Naive thymus-derived CD4-positive, alpha-beta T cell (primary cell): ENCODE measurements at regions not wholly inside any gene's neighbourhood (a gene's known extent, or its start where the extent isn't known, plus 50 kb on each side); places are given as distances from the start of the nearest gene placed in this dataset.
"Not testable (repeated sequence)": the region's sequence is repeated elsewhere in the genome, so short reads cannot be mapped to it uniquely, and the experiment has no call there.

Experiments used
- ATAC-seq: fragments of 150-1000 bp; cut with Tn5 transposase; 2 replicates; pipeline ENCODE4 v1.10.0; 2021; ENCODE audit warnings: mild to moderate bottlenecking, moderate library complexity
- CTCF ChIA-PET: fragments of 350-600 bp; sonication (Branson Sonifier 250); formaldehyde crosslinking; loops from one replicate; lab custom pipeline; 2021; ENCODE audit warnings: antibody characterized with exemption; lab: Charles Lee
- POLR2A ChIA-PET: fragments of 350-600 bp; sonication (Branson Sonifier 250); formaldehyde crosslinking; loops from one replicate; lab custom pipeline; 2021; ENCODE audit warnings: antibody characterized with exemption, inconsistent platforms; lab: Charles Lee
- DNase-seq, 9 donors: peaks; one replicate each; pipeline versions ENCODE4 v3.0.0 to v3.0.0-alpha.2; 2020 to 2022; ENCODE audit warnings: mixed read lengths in 1 of 9
- H3K27ac ChIP-seq: one replicate; pipeline ENCODE4 v1.7.0; 2013; ENCODE audit warnings: mild to moderate bottlenecking, low read depth, low read length, moderate library complexity
- H3K27me3 ChIP-seq, 2 donors: one replicate each; pipeline ENCODE4 v1.7.0; 2013; ENCODE audit warnings: low read length in 2 of 2, mild to moderate bottlenecking in 2 of 2, moderate library complexity in 2 of 2; ENCODE audit not compliant: control insufficient read depth in 2 of 2, insufficient read depth in 2 of 2
- H3K36me3 ChIP-seq, 3 experiments: 1 replicate in 2 of 3; 2 replicates in 1 of 3; pipeline ENCODE4 v1.7.0; 2013; ENCODE audit warnings: low read length in 3 of 3, mild to moderate bottlenecking in 3 of 3, moderate library complexity in 1 of 3; ENCODE audit not compliant: insufficient read depth in 3 of 3, control insufficient read depth in 2 of 3
- H3K4me1 ChIP-seq, 2 donors: one replicate each; pipeline ENCODE4 v1.7.0; 2013; ENCODE audit warnings: low read length in 2 of 2, mild to moderate bottlenecking in 2 of 2, moderate library complexity in 1 of 2; ENCODE audit not compliant: control insufficient read depth in 2 of 2, insufficient read depth in 2 of 2
- H3K4me3 ChIP-seq: 2 replicates; pipeline ENCODE4 v1.7.0; 2013; ENCODE audit warnings: mild to moderate bottlenecking, low read length
- H3K9me3 ChIP-seq, 3 experiments: 1 replicate in 2 of 3; 2 replicates in 1 of 3; pipeline ENCODE4 v1.7.0; 2013; ENCODE audit warnings: low read length in 3 of 3; ENCODE audit not compliant: control insufficient read depth in 2 of 3
- H3K27ac Mint-ChIP-seq, 9 donors: one replicate each; pipeline ENCODE4 v1.8.0; 2020 to 2022; ENCODE audit warnings: mixed read lengths in 9 of 9, mild to moderate bottlenecking in 8 of 9, moderate library complexity in 5 of 9, inconsistent platforms in 2 of 9
- H3K27me3 Mint-ChIP-seq, 5 donors: one replicate each; pipeline ENCODE4 v1.8.0; 2021 to 2022; ENCODE audit warnings: mixed read lengths in 5 of 5, mild to moderate bottlenecking in 1 of 5
- H3K36me3 Mint-ChIP-seq, 5 donors: one replicate each; pipeline ENCODE4 v1.8.0; 2020 to 2022; ENCODE audit warnings: mixed read lengths in 5 of 5, mild to moderate bottlenecking in 3 of 5, inconsistent platforms in 1 of 5
- H3K4me1 Mint-ChIP-seq, 7 donors: one replicate each; pipeline ENCODE4 v1.8.0; 2020 to 2022; ENCODE audit warnings: mixed read lengths in 7 of 7, mild to moderate bottlenecking in 3 of 7, inconsistent platforms in 1 of 7
- H3K4me3 Mint-ChIP-seq, 10 donors: one replicate each; pipeline ENCODE4 v1.8.0; 2020 to 2022; ENCODE audit warnings: mild to moderate bottlenecking in 10 of 10, mixed read lengths in 10 of 10, moderate library complexity in 6 of 10, inconsistent platforms in 2 of 10
- H3K9me3 Mint-ChIP-seq, 11 donors: one replicate each; pipeline ENCODE4 v1.8.0; 2020 to 2022; ENCODE audit warnings: mixed read lengths in 11 of 11, mild to moderate bottlenecking in 4 of 11, inconsistent platforms in 1 of 11, moderate library complexity in 1 of 11
- intact Hi-C, 2 donors: fragments of 100-400 bp; cut with micrococcal nuclease; formaldehyde crosslinking; loops; one replicate each; pipeline ENCODE4 v1.15.1; 2023

DNA sequence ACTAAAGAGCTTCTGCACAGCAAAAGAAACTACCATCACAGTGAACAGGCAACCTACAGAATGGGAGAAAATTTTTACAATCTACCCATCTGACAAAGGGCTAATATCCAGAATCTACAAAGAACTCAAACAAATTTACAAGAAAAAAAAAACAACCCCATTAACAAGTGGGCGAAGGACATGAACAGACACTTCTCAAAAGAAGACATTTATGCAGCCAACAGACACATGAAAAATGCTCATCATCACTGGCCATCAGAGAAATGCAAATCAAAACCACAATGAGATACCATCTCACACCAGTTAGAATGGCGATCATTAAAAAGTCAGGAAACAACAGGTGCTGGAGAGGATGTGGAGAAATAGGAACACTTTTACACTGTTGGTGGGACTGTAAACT lies 89.9 kb upstream of the TMEM164 start:
- CTCF ChIA-PET, H3K27me3 Mint-ChIP-seq, H3K4me3 ChIP-seq, H3K27ac Mint-ChIP-seq, H3K4me1 Mint-ChIP-seq, H3K4me3 Mint-ChIP-seq, DNase-seq, H3K9me3 ChIP-seq, POLR2A ChIA-PET, H3K36me3 ChIP-seq, H3K27me3 ChIP-seq, H3K36me3 Mint-ChIP-seq, H3K9me3 Mint-ChIP-seq, ATAC-seq, H3K27ac ChIP-seq, H3K4me1 ChIP-seq: not testable (repeated sequence)
- intact Hi-C loops, result loop anchor here in 1 of 2 donors (5.0 to 10.0 kb wide), 2 partner anchors 232 to 499 kb away; no protein-coding TSS in a partner anchor

DNA sequence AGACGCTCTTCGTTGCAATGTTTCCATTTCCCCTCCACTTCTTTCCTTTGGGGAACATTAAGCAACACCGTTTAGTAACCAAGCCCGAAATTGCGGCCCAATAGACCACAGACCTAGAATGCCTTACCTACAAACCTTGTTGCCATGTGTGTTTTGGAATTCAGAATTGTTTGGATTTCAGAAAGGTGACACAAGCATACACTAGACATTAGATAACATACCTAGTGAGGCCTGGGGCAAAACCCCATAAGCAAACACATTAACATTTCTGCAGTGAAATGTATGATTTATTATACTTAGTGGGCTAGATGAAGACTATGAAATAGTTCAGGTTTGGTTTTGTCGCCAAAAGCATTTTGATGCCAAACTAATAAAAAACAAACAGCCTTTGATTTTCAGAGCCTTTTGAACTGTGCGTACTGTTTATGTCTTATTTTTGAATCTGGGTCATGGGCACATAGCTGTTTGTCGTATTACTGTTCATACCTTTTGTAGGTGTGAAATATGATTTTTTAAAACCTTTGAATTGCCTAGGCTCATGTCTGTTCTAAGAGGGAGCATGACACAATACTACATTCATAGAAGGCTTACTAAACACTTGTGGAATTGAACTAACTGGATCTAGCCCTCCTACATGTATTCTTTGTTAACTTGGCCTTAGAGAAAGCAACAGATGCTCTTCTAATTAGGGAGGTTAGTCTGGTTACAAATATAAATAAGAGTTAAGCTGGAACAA lies 88.6 kb upstream of the TMEM164 start:
- no peaks in the 10 kb centered on the region for H3K27me3 ChIP-seq
- no peaks in the 10 kb centered on the region for H3K4me1 Mint-ChIP-seq
- no peak overlapping the region for H3K27ac ChIP-seq
- no peak overlapping the region for H3K27ac Mint-ChIP-seq
- no peaks in the 10 kb centered on the region for H3K9me3 ChIP-seq
- POLR2A ChIA-PET, result no interaction called here
- no peaks in the 10 kb centered on the region for H3K36me3 ChIP-seq
- CTCF ChIA-PET, result interaction anchor here (0.9 kb wide), 1 partner anchor 23 kb away, joined by 3 read pairs; no protein-coding TSS in a partner anchor
- DNase-seq (no peak), ATAC-seq (no peak)
- H3K27me3 Mint-ChIP-seq, result peaks cover 0 to 3% (median 0%) of the 10 kb centered on the region in 5 donors
- no peak overlapping the region for H3K4me3 Mint-ChIP-seq
- intact Hi-C loops, result loop anchor here in 1 of 2 donors (5.0 to 10.0 kb wide), 2 partner anchors 231 to 498 kb away; no protein-coding TSS in a partner anchor
- no peaks in the 10 kb centered on the region for H3K36me3 Mint-ChIP-seq
- no peaks in the 10 kb centered on the region for H3K4me1 ChIP-seq
- H3K9me3 Mint-ChIP-seq, result no peaks in the 10 kb centered on the region
- H3K4me3 ChIP-seq, result no peak overlapping the region

GRCh38 chrX:109918753-109919152 lies 84.2 kb upstream of the TMEM164 start:
- H3K4me3 ChIP-seq, result no peak overlapping the region
- no peaks in the 10 kb centered on the region for H3K36me3 ChIP-seq
- no peaks in the 10 kb centered on the region for H3K27me3 ChIP-seq
- no peak overlapping the region for H3K27ac ChIP-seq
- Mint-ChIP-seq H3K9me3 (peaks cover 0 to 1% (median 0%) of the 10 kb centered on the region in 11 donors), H3K27ac (no peak overlapping the region), H3K27me3 (no peaks in the 10 kb centered on the region), H3K4me1 (no peaks in the 10 kb centered on the region), H3K4me3 (no peak overlapping the region), H3K36me3 (no peaks in the 10 kb centered on the region)
- CTCF ChIA-PET, result interaction anchor here (0.9 kb wide), 1 partner anchor 10 kb away, joined by 3 read pairs; no protein-coding TSS in a partner anchor
- no peaks in the 10 kb centered on the region for H3K9me3 ChIP-seq
- no peaks in the 10 kb centered on the region for H3K4me1 ChIP-seq
- ATAC-seq (no peak), DNase-seq (no peak)
- POLR2A ChIA-PET, result no interaction called here
- intact Hi-C loops, result loop anchor here in 1 of 2 donors (10.0 kb wide), 1 partner anchor 226 kb away; no protein-coding TSS in a partner anchor

DNA sequence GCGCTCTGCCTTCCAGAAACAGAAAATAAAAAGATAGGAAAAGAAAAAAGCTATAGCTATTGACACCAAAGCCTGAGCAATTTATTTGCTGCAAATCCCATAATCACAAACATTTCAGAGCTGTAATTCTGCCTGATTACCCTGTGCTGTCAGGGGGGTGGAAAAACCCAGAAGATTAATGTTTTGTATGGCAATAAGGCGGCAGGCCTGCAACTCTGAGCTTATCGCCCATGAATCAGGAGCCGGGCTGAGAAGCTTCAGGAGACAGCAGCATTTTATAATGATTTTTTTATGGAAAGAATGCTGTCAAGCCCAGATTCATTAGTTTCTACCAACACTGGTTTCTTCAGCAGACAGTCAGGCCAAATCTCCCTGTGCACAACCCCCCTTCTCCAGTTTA lies 82.6 kb upstream of the TMEM164 start:
- ChIA-PET CTCF (no interaction called here), POLR2A (no interaction called here)
- Mint-ChIP-seq H3K36me3 (no peaks in the 10 kb centered on the region), H3K9me3 (peaks cover 0 to 1% (median 0%) of the 10 kb centered on the region in 11 donors), H3K4me1 (peaks cover 0 to 4% (median 0%) of the 10 kb centered on the region in 7 donors), H3K4me3 (no peak overlapping the region), H3K27me3 (no peaks in the 10 kb centered on the region), H3K27ac (no peak overlapping the region)
- no peaks in the 10 kb centered on the region for H3K27me3 ChIP-seq
- H3K9me3 ChIP-seq, result no peaks in the 10 kb centered on the region
- H3K4me3 ChIP-seq, result no peak overlapping the region
- H3K36me3 ChIP-seq, result no peaks in the 10 kb centered on the region
- DNase-seq (no peak), ATAC-seq (no peak)
- H3K4me1 ChIP-seq, result no peaks in the 10 kb centered on the region
- intact Hi-C loops, result no loop called here
- no peak overlapping the region for H3K27ac ChIP-seq

- CTCF ChIA-PET, result no interaction called here
- POLR2A ChIA-PET, result no interaction called here
Measured at GRCh38 chrX:109920868-109921267, 82.0 kb upstream of the TMEM164 start.

GRCh38 chrX:109922190-109922589 lies 80.7 kb upstream of the TMEM164 start:
- H3K27me3 ChIP-seq, result no peaks in the 10 kb centered on the region
- no peaks in the 10 kb centered on the region for H3K27me3 Mint-ChIP-seq
- H3K27ac ChIP-seq, result no peak overlapping the region
- H3K36me3 Mint-ChIP-seq, result no peaks in the 10 kb centered on the region
- no peak overlapping the region for H3K4me3 ChIP-seq
- H3K9me3 ChIP-seq, result no peaks in the 10 kb centered on the region
- POLR2A ChIA-PET, result no interaction called here
- DNase-seq (no peak), ATAC-seq (no peak)
- peaks cover 0 to 5% (median 0%) of the 10 kb centered on the region in 7 donors for H3K4me1 Mint-ChIP-seq
- H3K9me3 Mint-ChIP-seq, result peaks cover 0 to 1% (median 0%) of the 10 kb centered on the region in 11 donors
- no peak overlapping the region for H3K4me3 Mint-ChIP-seq
- intact Hi-C loops, result no loop called here
- H3K36me3 ChIP-seq, result no peaks in the 10 kb centered on the region
- CTCF ChIA-PET, result no interaction called here
- H3K27ac Mint-ChIP-seq, result no peak overlapping the region
- no peaks in the 10 kb centered on the region for H3K4me1 ChIP-seq

More at GRCh38 chrX:109920868-109921267, 82.0 kb upstream of the TMEM164 start:
- H3K4me1 Mint-ChIP-seq, result peaks cover 0 to 5% (median 0%) of the 10 kb centered on the region in 7 donors
- Histone ChIP-seq H3K27me3 (no peaks in the 10 kb centered on the region), H3K36me3 (no peaks in the 10 kb centered on the region), H3K4me3 (no peak overlapping the region), H3K4me1 (no peaks in the 10 kb centered on the region), H3K27ac (no peak overlapping the region), H3K9me3 (no peaks in the 10 kb centered on the region)
- no peak overlapping the region for H3K4me3 Mint-ChIP-seq
- intact Hi-C loops, result no loop called here
- H3K27me3 Mint-ChIP-seq, result no peaks in the 10 kb centered on the region
- H3K27ac Mint-ChIP-seq, result no peak overlapping the region
- DNase-seq, result no peak
- H3K9me3 Mint-ChIP-seq, result peaks cover 0 to 1% (median 0%) of the 10 kb centered on the region in 11 donors
- no peak for ATAC-seq
- H3K36me3 Mint-ChIP-seq, result no peaks in the 10 kb centered on the region

DNA sequence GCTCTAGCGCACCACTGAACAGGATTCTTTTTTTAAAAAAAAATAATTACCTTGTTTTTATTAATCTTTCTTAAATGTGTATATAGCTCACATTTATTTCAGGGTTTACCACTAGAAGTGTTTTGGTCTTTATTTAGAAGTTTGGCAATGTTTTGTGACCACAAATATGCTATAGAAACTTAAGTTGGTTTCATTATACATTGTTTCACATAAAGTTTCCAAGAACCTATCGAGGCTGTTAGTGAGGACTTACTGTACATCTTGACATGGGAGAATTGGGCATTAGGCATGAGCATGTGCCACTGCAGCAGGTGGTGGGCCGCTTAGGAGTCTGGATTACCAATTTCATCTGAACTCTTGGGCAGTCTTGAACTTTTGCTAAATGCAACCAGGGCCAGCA lies 77.9 kb upstream of the TMEM164 start:
- intact Hi-C loops, ATAC-seq, H3K27me3 ChIP-seq, H3K27ac Mint-ChIP-seq, H3K4me1 ChIP-seq, H3K4me3 ChIP-seq, H3K36me3 Mint-ChIP-seq, H3K9me3 Mint-ChIP-seq, H3K9me3 ChIP-seq, H3K27ac ChIP-seq, CTCF ChIA-PET, H3K36me3 ChIP-seq, H3K4me1 Mint-ChIP-seq, DNase-seq, H3K27me3 Mint-ChIP-seq, POLR2A ChIA-PET: not testable (repeated sequence)
- H3K4me3 Mint-ChIP-seq, result peak overlapping the region in 1 of 10 donors; percentile 23
